GM18519 (cell line): ENCODE measurements at regions not wholly inside any gene's neighbourhood (a gene's known extent, or its start where the extent isn't known, plus 50 kb on each side); places are given as distances from the start of the nearest gene placed in this dataset.
"Not testable (repeated sequence)": the region's sequence is repeated elsewhere in the genome, so short reads cannot be mapped to it uniquely, and the experiment has no call there.

Experiments
- ATAC-seq: cut with Tn5 transposase; IDR thresholded peaks from one replicate; pipeline ENCODE4 v1.9.1; 2021; ENCODE audit warnings: mild to moderate bottlenecking, moderate library complexity; ENCODE audit not compliant: unreplicated experiment, low FRiP score

DNA sequence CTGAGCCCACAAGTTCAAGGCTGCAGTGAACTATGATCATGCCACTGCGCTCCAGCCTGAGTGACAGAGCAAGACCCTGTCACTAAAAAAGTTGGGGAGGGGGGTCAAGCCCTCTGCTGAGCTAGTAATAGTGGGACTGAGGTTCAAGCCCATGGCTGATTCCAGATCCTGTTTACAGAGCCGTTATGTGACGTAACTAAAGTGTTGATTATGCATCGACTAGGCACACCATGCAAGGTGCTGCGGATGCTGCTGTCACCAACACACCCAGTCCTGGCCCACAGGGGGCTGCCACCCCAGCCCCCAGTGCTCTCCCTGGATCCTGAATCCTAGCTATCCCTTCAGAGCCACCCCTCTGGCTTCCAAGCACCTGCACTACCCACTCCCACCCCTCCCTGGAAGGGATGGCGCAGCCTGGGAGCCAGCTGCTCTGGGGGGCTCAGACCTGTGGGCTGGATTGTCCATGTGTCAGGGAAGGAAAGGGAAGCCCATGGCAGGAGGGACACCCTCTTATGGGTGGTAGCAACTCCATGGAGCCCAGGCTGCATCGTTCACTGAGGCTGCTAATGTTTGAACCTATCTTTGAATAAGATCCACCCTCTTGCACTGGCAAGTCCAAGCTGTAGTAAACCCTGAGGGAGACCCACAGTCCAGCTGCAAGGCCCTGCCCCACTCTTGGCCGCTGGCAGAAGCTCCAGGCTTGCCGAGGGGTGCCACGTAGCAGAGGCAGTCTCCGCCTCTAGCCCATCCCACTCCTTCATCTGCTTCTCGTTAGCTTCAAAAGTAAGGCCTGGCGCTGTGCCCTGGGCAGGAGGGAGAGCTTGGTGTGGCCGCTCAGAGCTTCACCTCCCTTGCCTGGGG, 95.0 kb downstream of the SNX5 start:
- no peak for ATAC-seq

DNA sequence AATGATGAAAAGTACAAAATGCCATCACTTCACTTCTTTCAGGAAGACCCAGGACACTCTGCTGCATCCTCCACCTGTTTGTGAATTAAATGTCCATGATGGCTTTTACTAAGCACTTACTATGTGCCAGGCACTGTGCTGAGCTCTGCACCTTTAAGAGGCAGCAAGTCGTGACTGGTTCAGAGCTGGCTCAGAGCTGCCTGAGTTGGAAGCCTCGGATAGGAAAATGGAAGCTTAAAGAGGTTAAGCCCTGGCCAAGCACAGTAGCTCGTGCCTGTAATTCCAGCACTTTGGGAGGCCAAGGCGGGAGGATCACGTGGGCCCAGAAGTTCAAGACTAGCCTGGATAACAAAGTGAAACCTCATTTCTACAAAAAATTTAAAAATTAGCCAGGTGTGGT, 95.6 kb downstream of the SNX5 start:
- ATAC-seq: no peak

DNA sequence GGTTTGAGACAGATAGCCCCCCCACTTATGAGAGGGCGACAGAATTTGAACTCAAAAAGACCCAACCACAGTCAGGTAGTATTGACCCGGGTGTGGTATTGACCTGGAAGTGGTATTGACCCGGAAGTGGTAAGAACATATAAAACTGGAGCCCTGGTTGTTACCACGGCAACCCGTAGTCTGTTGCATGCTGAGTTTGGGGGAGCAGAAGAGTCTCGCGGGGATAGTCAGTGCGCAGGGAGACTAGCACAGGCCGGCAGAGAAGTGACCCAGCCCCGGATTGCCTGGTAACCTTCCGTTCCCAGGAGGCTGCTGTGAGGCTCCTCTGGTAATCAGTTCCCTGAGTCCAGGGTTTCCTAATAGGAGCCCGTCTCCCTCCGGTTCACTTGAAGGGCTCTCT, 96.2 kb downstream of the SNX5 start:
- ATAC-seq: no peak

DNA sequence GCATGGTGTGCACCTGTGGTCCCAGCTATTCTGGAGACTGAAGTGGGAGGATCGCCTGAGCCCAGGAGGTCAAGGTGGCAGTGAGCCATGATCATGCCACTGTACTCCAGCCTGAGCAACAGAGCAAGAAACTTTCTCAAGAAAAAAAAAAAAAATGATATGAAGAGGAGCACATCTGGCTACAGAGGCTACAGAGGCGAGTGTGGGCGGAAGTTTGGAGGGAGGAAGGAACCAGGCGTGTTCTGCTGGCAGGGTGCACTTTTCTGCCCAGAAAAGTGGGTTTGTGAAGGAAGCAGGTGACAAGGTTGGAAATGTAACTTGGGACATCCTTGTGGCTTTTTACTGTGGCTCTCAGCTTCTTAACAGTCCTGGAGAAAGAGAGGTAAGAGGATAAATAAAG, 96.7 kb downstream of the SNX5 start:
- ATAC-seq: no peak

DNA sequence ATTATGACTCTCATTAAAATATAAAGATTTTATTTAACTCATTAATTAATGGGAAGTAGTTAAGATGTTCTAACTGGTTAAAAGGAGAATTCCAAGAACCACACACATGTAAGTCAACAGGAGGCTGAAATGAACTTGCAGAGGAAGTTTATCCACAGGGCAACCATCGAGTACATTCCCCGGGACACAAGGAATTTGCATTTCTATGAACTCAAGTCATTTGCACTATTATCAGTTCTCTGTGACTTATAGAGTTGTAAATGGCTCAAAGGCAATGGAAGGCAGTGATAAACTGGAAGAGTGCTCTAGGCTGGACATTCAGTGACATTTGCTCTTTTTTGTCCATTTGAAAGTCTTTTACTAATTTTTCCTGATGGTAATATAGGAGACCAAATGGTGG, 97.4 kb downstream of the SNX5 start:
- no peak for ATAC-seq

DNA sequence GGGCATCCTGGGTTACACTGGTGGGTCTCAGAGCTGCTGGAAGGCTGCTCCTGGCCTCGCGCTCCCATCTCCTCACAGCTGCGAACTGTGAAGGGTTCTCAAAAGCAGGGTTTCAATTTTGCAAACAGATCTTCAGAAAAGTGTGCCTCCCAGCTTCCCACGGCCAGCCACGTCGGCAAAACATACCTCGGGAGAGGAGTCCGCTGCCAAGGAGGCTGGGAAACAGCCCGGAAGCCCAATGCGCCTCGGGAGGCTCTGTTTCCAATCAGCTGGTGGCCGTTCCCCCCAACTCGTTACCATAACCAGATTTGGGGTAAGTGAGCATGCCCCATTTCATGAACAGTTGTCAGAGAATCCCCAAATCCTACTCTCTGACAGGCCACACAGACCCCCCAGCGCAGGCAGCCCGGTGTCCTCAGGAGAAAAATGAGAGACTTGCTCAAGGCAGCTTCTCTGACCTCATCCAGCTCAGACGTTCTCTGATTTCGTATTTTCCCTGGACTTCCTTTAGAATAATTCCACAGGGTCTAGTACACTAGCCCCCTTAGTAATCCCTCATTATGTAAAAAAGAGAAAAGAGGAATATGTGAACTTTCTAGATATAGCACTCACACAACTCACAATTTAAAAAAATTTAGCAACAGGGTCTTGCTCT, 98.4 kb downstream of the SNX5 start:
- no peak for ATAC-seq

DNA sequence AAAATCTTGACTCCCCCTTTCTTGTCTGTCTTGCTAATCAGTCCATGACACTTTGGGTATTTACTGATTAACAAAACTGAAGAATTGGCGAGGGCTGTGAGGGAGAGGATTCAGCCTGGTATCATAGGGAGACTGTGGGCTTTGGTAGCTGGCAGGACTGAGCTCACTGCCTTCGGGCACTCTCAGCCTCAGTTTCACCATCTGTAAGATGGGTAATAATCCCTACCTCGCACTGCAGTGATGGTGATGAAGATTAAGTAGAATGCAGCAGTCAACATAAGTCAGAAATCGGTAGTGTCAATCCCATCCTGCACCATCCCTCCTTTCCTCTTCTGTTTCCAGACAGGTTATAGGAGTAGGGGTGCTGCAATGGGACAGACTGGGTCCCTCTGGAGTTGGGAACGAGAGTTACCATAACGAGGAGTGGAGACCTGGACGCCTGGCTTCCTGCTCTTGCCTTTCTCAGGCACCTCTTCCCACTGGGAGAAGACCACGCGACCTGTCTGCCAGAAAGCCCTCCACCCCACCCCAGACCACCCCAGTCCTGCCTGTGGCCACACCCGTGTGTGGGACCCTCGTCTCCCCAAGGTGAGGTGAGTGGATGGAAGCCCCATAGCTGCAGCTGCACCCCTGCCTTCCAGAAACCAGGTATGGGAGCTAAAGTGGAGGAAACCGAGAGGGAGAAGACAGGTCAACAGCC, 99.1 kb downstream of the SNX5 start:
- no peak for ATAC-seq

DNA sequence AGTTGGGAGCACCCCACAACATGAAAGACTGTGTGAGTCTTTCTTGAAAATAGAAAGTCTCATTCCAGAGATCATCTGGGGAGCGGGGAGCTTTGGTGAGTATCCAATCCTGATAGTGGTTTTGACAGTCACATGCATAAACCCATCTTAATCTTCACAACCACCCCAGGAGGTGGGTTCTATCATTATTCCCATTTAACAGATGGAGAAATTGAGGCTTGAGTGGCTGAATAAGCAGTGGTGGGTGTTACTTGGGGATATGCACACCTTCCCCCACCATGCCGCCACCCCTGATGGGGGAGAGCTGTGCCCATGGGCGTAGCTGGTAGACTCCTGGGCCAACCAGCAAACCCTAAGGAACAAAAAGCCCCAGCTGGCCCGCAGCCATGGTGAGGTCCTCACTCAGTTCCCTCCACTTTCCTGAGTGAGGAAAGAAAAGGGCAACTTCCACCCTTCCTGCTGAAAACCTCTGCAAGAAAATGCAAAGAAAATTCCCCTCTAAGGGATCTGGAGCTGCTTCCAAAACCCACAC, 99.8 kb downstream of the SNX5 start:
- ATAC-seq: no peak

DNA sequence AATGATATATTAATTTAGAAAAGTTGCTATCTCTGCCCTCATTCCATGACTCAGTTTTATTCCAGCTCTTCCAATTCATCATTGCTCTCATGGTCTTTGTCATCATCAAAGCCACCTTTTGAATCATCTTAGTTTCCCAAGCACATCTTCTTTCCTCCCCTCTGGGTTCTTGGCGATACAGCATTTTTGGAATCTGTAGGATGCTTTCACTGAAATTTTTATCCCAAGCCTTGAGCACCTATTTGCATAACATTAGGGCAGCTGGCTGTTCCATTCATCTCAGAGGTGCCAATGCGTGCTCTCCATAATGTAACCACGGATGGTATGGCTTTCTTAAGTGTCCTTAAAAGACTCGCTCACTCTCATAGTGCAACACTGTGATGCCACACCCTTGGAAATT, 100.4 kb downstream of the SNX5 start:
- ATAC-seq: no peak

DNA sequence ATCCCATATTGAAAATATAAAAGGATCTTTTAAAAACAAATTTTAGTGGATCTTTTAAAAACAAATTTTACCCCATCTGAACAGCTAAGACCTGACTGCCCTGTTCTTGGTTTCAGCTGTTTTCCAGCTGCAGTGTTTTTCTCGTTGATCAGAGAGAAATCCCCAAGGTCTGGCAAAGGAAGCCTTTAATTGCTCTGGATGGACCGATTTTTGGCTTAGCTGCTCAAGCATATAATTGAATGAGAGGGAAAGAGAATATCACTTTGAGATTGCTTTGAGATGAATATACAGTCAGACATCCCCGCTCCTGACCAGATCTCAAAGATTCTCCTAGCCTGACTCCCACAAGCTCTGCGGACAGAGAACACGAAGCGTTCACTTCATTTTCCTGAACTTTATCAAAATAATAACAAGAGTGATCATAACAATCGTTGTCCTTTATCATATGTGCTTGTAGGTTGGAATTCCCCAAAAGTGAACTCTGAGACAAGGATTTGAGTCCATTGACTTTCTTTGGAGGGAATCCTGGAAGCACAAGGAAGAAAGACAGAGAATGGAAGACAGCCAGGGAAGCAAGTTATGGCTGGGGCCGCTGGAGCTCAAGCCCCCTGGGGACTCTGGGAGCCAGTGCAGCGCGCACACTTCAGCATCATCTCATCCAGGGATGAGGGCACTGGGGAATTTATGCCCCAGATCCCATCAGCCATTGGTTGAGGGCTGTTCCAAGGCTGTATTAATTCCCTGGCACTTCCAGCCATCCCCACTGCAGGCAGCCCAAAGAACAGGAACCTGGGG, 101.3 kb downstream of the SNX5 start:
- no peak for ATAC-seq

DNA sequence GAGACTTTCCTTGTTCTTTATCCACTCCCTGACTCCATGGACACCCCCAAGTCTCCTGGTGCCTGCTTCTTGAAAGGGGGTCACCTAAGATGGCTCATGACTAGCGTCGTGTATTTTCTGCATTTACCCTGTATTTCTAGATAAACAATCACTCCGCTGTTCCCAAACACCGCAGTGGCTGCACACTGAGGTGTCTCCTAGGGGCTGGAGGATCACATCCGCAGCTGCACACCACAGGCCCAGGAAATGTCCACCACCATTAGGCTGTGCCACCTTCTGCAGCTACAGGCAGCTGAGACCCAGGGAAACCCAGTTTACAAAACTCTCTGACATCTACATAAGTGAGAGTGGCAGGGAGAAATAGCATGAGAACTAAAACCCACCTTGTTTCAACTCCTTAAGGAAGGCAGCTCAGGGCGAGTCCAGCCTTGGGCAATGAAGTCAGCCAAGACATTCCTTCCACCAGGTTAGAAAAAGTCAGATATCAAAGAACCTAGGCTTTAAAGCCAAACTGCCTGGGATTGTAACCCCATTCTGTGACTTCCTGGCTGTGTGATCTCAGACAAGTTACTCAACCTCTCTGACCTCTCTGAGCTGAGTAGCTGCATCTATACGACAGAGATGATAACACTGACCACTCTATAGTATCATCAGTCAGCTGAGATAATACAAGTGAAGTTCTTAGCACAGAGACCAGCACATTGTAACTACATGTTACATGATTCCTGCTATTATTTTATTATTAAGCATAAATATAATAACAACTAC, 102.2 kb downstream of the SNX5 start:
- ATAC-seq: no peak

DNA sequence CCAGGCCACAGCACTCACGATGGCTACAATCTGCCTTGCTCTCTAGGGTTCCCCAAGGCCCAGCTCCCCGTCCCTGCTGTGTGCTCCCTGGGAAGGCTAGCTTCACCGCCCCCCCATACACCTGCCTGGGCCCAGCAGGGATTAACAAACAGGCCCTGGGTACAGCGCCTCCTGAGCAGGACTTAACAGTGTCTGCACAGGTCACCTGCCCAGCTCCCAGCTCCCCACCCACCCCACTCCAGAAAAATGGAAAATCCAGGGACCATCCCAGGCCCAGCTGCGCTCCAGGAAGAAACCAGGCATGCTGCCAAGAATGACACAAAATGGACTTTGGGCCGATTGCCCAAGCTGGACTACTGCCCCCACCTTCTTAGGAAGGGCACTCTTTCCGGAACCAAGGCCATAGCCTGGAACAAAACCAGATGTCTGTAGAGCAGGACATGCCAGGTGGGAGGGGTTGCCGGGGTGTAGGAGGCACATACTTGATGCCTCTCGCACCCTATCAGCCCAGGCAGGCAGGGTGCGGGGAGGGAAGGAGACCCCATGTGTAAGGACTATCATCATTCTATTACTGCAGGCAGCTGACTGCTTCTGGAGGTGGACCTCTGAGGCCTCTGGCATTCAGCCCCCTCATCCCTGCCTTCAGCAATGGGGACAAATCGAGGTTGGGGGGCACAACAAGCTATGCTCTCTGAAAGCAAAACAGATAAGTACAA, 104.9 kb downstream of the SNX5 start:
- ATAC-seq: no peak

DNA sequence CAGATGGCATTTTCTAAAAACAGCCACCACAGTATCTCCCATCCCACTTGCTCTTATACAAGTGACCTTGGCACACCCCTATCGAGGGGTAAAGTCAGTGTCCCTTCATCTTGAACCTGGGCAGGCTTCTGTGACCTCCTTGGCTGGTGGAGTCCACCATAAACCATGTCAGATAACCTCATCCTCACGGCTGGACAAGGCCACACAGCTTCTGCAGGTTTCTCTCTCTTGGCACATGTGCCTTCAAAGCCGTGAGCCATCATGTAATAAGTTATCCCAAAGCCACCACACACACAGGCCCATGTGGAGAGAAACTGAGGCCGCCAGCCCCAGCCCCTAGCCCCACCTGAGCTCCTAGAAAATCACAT, 105.4 kb downstream of the SNX5 start:
- ATAC-seq: no peak

DNA sequence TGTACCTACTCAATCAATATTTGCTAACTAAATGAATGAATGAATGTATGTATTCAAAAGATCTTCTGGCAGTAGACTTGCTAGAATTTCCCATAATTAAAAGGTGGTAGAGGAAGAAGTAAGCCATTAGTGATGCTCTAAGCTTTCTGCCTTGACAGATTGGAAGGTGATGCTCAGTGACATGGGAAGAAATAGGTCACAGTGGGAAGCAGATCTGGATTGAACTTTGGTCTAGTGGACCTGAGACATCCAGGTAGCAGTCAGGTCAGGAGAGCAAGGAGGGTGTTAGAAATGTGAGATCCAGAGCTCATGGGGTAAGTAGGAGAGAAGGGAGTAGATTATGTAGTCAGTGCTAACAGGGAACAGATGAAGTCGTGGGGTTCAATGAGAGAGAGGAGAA, 106.4 kb downstream of the SNX5 start:
- ATAC-seq: no peak

DNA sequence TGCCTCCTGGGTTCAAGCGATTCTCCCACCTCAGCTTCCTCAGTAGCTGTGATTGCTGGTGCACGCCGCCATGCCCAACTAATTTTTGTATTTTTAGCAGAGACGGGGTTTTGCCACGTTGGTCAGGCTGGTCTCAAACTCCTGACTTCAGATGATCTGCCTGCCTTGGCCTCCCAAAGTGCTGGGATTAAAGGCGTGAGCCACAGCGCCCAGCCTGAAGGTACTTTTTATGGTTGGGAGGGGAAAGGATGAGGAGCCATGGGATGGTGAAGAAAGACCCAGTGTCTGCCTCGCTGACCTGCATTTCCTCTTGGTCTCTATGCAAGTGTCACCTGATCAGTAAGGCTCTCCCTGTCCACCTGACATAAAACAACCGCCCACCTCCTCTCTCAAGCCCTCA, 107.0 kb downstream of the SNX5 start:
- ATAC-seq: not testable (repeated sequence)

DNA sequence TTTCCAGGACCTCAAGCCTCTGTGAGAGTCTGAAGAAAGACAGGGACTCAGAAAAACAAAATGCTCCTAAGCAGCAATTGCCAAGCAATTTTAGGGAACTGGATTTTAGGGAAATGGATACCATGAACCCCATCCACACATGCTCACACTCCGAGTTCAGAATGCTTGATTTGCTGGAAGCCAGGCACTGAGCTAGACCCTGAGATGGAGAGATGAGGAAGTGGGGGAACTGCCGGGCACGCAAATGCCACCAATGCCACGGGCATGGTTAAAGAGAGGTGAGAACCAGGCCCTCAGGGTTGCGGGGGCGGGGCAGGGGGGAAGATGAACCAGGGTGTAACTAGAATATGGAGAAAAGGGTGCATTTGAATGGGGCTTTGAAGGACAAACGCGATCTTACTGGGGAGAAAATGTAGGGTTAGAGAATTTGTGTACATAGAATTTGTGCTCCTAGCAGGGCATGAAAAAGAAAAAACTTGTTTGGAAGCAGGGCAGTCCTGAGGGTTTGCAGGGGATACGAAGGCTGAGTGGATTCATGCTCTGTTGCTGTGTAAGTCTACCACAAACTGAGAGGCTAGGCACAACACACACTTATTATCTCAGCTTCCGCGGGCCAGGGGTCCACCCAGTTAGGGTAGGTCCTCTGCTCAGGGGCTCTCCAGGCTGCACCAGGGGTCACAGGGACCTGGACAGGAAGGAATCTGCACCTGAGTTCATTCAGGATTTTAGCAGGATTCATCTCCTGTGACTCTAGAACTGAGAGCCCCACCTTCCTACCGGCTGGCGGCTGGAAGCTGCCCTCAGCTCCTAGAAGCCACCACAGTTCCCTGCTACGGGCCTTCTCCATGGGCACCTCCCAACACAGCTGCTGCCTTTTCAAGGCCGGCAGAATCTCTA, 108.0 kb downstream of the SNX5 start:
- no peak for ATAC-seq

DNA sequence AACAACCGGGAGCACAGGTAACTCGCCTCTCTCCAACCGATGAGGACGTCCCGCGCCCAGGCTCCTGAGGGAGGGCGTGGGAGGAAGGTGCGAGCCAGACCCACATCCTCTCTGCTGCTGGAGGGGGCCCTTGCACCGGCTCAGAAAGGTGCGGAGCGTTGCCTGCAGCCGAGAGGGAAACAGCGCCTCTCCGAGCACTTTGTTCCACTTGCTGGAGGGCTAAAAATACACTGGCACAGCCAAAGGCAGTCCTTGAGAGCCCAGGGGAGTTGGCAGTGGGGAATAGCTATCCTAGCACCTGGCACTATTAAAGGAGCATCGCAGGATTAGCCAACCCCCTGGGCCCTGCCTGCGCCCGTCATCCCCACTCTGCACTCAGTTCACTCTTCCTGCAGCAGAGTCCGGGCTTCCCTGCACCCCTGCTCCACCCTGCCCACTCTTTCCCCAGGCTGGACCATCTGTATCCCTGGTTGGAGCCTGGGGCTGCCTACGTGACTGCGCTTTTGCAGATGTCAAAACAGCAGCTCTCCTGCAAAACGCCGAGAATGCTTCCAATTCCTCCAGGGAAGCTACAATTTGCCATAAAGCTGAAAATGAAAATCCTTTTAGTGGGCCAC, 108.9 kb downstream of the SNX5 start:
- no peak for ATAC-seq
